HG03469 (cell line): ENCODE measurements at regions not wholly inside any gene's neighbourhood (a gene's known extent, or its start where the extent isn't known, plus 50 kb on each side); places are given as distances from the start of the nearest gene placed in this dataset.

Experiments
- ATAC-seq: cut with Tn5 transposase; IDR thresholded peaks from one replicate; pipeline ENCODE4 v1.9.1; 2021; ENCODE audit warnings: mild to moderate bottlenecking, moderate library complexity, moderate number of reproducible peaks; ENCODE audit not compliant: unreplicated experiment

- ATAC-seq = no peak
Observed at GRCh38 chr15:69624155-69624520, 171.5 kb downstream of the RPLP1 start.

GRCh38 chr15:69624816-69625215 lies 172.2 kb downstream of the RPLP1 start:
- no peak for ATAC-seq

- ATAC-seq = no peak
Observed at GRCh38 chr15:69625328-69625727, 172.7 kb downstream of the RPLP1 start.

DNA sequence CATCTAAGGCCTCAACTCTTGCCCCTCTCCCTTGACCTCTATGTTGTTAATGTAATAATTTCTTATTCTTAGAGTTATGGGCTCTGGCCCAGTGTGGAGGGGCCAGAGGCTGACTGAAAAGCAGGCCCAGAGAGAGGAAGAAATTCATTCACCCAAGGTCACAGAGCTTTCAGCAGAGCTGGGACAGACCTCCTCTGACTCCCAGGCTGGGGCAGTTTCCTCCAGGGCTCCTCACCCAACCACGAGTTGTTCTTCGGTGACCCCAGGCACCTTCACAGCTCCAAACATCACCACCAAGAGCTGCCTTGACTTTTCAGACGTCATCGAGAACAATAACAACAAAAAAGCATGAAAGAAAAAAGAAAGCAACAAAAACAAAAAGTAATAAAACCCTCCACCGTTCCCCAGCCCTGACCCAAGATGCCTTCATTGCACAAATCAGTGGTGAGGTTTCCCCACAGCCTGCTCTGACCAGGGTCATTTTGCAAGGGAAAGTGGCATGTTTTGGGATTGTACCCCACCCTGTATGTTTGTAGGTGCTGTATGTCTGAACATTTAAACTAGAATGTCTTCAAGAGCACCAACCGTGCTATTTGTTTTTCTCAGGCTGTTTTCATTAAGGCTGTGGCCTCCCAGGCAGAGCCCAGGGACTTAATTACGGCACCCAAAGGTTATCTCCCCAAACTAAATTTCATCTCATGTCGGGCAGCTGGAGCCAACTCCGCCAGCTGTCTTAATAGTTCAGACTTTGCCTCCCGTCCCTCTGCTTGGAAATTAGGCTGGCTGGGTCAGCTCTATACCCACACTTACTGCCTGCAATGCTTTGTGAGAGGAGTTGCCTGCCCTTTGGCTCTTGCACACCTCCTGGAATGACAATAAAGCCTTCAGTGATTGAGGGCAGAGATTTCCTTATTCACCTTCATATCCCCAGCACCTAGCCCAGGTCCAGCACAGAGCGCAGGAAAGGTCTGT lies 173.8 kb downstream of the RPLP1 start:
- ATAC-seq = no peak

DNA sequence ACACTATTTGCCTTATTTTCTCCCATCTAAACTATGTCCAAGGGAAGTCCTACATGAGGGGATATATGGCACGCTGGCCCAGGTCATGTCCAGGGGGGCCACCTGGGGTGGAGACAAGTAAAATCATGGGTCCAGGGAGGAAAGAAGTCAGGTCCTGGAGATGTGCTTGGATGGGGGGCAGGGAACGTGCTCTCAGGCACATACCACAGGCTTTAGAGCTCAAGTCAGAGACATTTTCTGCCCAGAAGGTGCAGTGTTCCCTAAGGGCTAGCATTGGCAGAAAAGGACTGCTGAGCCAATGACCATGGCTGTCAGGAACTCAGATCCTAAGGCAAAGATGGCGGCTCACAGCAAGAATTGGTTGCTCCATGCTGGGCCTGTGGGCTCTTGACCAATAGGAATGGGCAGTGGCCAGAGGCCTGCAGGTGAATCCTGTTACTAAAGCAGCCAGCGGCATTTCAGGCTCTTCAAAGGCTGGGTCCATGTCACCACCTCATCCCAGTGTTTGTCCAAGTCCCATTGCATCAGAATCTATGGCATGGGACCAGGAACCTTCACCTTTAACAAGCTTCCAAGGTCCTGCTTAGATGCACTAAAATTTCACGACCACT lies 175.0 kb downstream of the RPLP1 start:
- ATAC-seq = no peak

DNA sequence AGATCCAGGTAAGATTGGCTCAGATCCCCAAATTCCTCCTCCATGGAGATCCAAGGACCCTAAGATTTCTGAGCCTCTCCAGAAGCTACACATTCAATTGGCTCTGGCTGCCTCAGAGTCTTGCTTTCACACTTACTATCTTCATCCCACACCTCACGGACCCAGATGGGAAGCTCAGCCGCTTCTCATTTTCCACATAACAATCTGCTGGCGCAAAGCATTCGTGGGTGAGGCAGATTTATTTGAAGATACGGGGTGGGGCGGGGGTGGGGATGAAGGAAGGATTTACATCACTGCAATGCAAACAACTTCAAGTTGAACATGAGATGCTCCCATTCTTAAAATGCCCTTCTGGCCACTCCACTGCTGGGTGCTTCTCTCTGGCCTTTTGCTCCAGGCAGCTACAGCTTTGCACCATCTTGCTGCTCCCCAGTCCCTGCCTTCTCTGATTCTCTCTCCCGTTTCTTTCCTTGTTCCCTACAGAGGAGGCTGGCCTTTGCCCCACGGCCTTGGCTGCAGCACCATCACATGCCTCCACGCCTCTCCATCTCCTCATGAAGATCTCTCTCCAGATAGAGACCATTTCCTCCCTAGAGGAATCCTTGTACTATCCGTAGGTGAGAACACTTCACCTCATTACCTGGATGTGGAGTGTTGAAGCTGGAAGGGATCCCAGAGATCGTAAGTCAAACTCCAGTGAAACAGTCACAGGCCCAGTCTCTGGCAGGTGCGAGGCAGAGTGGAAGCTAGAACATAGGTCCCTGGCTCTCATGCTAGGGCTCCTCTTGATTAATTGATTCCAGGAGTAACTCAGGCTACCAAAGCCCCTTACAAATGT lies 175.9 kb downstream of the RPLP1 start:
- no peak for ATAC-seq

- no peak for ATAC-seq
Observed at GRCh38 chr15:69629631-69630161, 177.1 kb downstream of the RPLP1 start.

DNA sequence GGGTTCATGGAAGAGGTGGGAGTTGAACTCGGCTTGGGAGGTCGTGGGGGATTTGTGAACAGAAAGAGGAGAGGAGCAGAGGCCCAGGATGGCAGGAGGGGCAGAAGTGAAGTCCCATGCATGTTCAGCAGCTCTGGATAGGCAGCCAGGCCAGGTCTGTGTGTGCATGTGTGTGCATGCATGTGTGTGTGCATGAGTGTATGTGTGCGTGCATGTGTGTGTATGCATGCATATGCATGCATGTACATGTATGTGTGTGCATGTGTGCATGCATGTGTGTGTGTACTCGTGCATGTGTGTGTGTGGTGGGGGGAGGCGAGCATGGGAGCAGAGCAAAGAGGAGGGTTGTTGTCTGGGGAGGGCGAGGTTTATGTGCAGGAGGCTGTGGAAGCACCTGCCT lies 178.4 kb downstream of the RPLP1 start:
- ATAC-seq = no peak

DNA sequence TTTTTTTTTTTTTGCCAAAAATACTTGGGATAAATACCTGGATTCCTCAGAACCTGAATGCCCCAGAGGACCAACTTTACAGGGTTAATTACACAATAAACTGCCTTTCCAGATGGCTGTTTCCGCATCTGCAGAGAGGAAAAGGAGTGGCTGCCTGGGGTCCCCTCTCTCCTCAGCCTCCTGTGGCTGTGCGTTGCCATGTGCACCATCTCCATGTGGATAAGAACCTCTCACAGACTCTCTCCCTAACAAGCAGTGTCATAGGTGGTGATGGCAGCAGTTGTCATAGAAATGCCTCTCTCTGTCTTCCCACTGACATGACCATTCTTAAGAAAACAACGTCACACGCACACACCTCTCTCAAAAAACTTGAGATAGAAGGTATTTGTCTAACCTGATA lies 179.4 kb downstream of the RPLP1 start:
- ATAC-seq = no peak

- no peak for ATAC-seq
Observed at GRCh38 chr15:69634860-69635259, 182.2 kb downstream of the RPLP1 start.

DNA sequence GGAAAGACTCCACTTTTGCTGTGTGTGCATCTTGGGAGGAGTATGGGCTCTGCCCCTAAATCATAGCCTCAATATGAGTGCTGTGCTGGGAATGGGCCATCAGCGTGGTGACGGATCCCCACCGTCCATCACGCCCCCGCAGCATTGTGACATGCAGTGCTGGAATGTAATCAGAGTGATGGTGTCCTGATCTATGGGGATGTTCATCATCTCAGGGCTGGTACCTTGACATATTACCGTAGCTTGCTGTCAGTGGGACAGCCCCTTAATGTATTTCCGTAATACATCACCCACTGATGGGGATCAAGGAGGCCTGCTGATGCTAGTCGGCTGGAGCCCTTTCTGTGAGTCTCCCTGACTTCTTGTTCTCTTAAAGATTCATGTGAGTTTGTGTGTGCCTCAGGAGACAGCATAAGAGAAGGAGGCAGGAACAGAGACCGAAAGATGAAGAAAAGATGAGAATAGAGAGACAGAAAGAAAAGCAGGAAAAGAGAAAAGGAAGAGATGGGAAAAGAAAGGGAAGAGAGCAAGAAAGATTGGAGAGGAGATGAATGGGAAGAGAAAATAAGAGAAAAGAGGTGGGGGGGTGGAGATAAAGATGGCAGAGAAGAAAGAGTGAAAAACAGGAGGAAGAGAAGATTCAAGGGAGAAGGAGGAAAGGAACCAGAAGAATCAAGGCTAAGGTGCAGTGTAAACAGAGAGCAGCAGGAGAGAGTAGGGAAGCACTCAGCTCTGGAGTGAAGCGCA lies 183.7 kb downstream of the RPLP1 start:
- no peak for ATAC-seq

DNA sequence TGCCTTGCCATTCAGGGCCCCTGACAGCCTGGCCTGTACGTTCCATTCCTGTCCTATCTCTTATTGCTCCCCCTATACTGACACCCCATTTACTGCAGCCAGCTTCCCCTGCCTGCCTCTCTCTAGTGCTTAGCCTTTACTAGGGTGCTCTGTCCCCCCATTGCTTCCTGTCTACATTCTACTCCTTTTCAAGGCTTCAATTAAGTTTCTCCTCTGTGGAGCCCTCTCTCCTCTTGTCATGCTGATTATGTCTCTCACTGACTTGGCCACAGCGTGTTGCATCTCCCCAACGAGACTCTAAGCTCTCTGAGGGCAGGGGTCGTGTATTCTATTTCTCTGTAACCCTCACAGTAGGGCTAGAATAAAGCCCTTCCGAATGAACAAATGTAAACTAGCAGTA lies 185.2 kb downstream of the RPLP1 start:
- no peak for ATAC-seq

- ATAC-seq = no peak
Observed at GRCh38 chr15:69643476-69643875, 190.9 kb downstream of the RPLP1 start.

- no peak for ATAC-seq
Observed at GRCh38 chr15:69643971-69644370, 191.4 kb downstream of the RPLP1 start.

DNA sequence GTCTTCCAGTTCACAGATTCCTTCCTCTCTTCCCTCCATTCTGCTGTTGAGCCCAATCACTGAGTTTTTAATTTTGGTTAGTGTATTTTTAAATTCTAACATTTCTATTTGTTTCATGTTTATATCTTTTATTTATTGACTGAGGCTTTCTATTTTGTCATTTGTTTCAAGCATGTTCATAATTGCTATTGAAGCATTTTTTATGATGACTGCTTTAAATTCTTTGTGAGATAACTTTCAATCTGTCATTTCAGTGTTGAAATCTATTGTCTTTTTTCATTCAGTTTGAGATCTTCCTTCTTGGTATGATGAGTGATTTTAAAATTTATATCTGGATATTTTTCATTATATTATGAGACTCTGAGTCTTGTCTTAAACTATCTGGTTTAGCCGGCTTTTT lies 192.3 kb downstream of the RPLP1 start:
- no peak for ATAC-seq

DNA sequence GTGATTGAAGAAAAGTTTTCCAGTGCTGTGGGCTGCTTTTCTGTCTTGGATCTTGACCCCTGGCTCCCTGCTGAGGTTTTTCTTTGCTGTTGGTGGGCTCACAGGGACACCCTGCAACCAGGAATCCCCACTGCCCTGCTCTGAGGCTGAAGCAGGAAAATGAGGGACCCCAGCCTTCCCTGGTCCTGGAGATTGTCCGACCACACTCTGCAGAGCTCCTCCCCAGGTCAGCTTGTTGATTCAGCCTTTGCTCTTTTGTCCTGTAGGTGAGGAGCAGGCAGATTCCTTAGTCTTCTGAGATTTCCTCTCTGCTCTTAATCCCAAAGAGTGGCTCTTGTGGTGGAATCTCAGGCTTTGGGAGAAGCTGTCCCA lies 194.5 kb downstream of the RPLP1 start:
- ATAC-seq = no peak

DNA sequence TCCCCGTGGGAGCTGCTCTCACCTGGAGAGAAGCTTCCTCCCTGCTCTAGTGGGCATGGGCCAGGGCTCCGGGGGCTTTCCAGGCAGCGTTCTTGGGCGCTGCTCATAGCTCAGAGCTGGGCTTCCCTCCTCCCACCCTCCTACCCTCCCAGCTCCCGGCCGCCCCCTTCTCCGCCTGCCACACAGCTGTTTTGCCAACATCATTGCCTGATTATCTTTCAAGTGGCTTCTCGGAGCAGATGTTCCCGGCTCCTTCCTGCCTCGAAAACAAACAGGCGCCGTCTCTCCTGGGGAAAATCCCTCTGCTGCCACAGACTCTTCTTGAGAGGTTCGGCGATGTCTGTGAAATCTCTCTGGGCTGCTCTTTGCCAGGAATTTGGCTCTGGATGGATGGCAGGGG lies 195.6 kb downstream of the RPLP1 start:
- no peak for ATAC-seq

DNA sequence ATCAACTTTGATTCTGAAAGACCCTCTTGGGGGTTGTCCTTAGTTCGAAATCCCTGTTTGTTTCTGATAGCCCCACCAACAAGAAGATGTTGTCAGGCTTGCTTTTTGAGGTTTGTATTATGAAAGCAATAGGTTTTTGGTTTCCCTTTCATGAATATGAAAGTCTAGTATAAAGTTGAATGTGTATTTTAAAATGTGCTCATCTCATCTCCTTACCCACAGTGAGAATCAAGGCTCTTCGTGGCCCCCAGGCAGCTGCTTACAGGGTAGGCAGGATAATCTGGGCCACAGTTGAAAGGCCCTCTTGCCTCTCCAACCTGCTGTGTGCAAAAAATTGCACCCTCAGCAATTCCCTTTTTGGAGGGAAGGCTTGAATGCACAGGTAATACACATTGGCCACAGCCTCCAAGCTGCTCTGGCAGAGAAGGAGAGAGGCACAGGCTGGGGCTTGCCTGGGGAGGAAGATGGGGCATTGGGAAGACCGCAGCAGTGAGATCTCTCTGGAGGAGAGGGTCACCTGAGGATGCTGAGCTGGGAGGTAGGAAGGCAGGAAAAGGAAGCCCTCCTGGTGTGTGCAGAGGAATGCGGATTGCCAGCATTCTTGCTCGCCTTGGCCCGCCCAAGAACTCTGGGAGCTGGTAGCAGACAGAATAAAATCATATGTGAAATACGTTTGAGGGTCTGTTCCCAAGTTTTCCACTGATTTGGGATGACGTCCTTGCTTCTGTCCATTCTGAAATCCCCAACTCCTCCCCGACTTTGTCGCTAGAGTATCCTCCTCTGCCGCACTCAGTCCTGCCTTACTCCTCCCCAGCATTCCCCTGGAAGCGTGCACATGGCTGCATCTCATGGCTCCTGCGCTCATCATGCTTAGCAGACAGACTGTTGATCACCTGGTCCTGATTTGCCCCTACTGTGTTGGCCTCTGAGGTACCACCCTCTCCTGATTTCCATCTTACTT lies 196.4 kb downstream of the RPLP1 start:
- ATAC-seq = no peak

- ATAC-seq = no peak
Observed at GRCh38 chr15:69652293-69652692, 199.7 kb downstream of the RPLP1 start.
